K562 (cell line): ENCODE measurements at regions not wholly inside any gene's neighbourhood (a gene's known extent, or its start where the extent isn't known, plus 50 kb on each side); places are given as distances from the start of the nearest gene placed in this dataset.

Experiments
- CGGBP1 ChIP-seq: fragments of 250-450 bp; sonication (Bioruptor Pico); IDR thresholded peaks from 2 replicates; pipeline ENCODE4 v1.9.0; 2021; ENCODE audit warnings: mild to moderate bottlenecking
- CREB1 ChIP-seq, 2 experiments: sonication (generic) in 1 of 2; formaldehyde crosslinking in 1 of 2; IDR thresholded peaks; 2 replicates each; pipeline versions ENCODE4 v1.6.1 to v1.8.0; 2012 to 2022; ENCODE audit warnings: inconsistent platforms in 1 of 2, mild to moderate bottlenecking in 1 of 2, missing genetic modification reagents in 1 of 2, moderate library complexity in 1 of 2
- NFE2 ChIP-seq: IDR thresholded peaks from 2 replicates; pipeline ENCODE4 v1.6.1; 2014; ENCODE audit warnings: antibody characterized with exemption, low read depth
- SRF ChIP-seq, 2 experiments: fragments of 250-450, 450-650 bp in 1 of 2; sonication (Bioruptor Pico) in 1 of 2; sonication (generic) in 1 of 2; formaldehyde crosslinking; IDR thresholded peaks; 2 replicates each; pipeline versions ENCODE4 v1.5.0 to v1.5.1; 2020 to 2022; ENCODE audit warnings: mild to moderate bottlenecking in 1 of 2, missing genetic modification reagents in 1 of 2
- TEAD1 ChIP-seq, 2 experiments: fragments of 450-650 bp in 1 of 2; sonication (generic) in 1 of 2; formaldehyde crosslinking; IDR thresholded peaks; 2 replicates each; pipeline versions ENCODE4 v1.4.0 to v1.8.0; 2020 to 2022; ENCODE audit warnings: mild to moderate bottlenecking in 2 of 2, missing genetic modification reagents in 1 of 2
- TFE3 ChIP-seq: fragments of 450-650 bp; formaldehyde crosslinking; IDR thresholded peaks from 2 replicates; pipeline ENCODE4 v1.4.0; 2020; ENCODE audit warnings: mild to moderate bottlenecking, mixed read lengths
- ZNF232 ChIP-seq: sonication (generic); formaldehyde crosslinking; IDR thresholded peaks from 2 replicates; pipeline ENCODE4 v1.8.0; 2022; ENCODE audit warnings: mild to moderate bottlenecking, missing genetic modification reagents
- ZNF766 ChIP-seq: fragments of 200-800 bp; sonication (Bioruptor generic); conservative IDR thresholded peaks from 2 replicates; pipeline ENCODE4 v1.6.1; 2016; ENCODE audit warnings: missing genetic modification characterization, missing compliant biosample characterization
- TF ChIP-seq, protein P1 (sequence below), 2 experiments: IDR thresholded peaks; 2 replicates each; pipeline ENCODE4 v1.6.1; 2011; ENCODE audit warnings: borderline replicate concordance in 1 of 2, control low read depth in 1 of 2, low read depth in 1 of 2, low read length in 1 of 2, mild to moderate bottlenecking in 1 of 2, mixed read lengths in 1 of 2, moderate library complexity in 1 of 2; ENCODE audit not compliant: insufficient read depth in 1 of 2, insufficient read length in 1 of 2, poor library complexity in 1 of 2, severe bottlenecking in 1 of 2; ENCODE audit errors: extremely low read depth in 1 of 2

DNA sequence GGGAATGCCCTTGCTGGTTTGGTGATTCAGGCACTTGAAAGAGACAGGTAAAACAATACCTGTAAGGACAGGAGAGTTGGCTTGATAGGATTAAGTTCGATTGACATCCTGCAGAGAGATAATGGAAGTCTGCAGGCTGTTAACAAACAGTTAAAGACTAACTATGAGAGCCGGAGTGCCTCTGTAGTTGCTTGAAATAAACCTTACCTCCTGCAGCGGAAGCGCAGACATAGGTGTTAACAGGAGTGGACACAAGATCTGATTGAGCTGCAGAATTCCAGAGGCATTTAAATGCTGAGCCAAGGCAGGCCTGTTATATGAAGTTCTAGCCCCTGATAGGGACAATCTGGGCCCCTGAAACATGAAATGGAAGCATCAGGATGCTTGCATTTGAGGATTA lies 416.7 kb upstream of the MAOA start:
- TF ChIP-seq ZNF766 (CRISPR knock-in tag) (no peak), ZNF232 (CRISPR knock-in tag) (no peak), SRF (CRISPR knock-in tag; IDR thresholded peaks at IDR 0.05) (no peak), TFE3 (CRISPR knock-in tag) (no peak), NFE2 (no peak), CGGBP1 (no peak), CREB1 (IDR thresholded peaks at IDR 0.05) (no peak), CREB1 (CRISPR knock-in tag; IDR thresholded peaks at IDR 0.05) (no peak), TEAD1 (CRISPR knock-in tag; IDR thresholded peaks at IDR 0.05) (no peak)
- TF ChIP-seq, protein P1, sequence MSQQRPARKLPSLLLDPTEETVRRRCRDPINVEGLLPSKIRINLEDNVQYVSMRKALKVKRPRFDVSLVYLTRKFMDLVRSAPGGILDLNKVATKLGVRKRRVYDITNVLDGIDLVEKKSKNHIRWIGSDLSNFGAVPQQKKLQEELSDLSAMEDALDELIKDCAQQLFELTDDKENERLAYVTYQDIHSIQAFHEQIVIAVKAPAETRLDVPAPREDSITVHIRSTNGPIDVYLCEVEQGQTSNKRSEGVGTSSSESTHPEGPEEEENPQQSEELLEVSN (IDR thresholded peaks at IDR 0.05; ENCODE audit: borderline replicate concordance in 1 of 2, extremely low read depth in 1 of 2, insufficient read depth in 1 of 2, insufficient read length in 1 of 2, low read depth in 1 of 2, low read length in 1 of 2, poor library complexity in 1 of 2, severe bottlenecking in 1 of 2), result no peak
